ENCODE measurements at regions not wholly inside any gene's neighbourhood (a gene's known extent, or its start where the extent isn't known, plus 50 kb on each side); places are given as distances from the start of the nearest gene placed in this dataset.
"Not testable (repeated sequence)": the region's sequence is repeated elsewhere in the genome, so short reads cannot be mapped to it uniquely, and the experiment has no call there.

DNA sequence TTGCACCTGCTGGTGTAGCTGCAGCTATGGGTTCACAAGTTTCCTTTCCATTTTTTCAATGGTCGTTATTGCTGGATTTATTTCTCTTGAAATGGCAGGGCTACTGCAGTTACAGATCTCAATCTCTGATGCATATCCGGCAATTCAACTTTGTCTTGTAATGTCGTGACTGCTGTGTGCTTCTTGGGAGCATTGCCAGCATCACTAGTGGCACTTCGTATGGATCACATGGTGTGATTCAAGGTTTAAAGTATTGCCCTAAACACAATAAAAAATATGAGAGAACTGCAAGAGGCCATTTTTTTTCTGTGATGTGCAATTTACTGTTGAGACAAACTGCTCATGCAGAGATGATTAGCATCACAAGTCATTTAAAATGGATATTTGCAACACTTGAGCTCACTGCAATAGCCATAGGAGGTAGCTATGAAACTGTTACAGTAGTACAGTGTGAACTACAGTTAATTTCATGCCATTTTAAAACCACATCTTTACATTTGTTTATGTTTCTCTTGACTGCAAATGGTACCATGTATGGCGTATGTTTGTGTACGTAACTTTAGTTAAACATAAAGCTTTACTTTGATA, 217.4 kb upstream of the PDE3A start:
- ATAC-seq = no peak

DNA sequence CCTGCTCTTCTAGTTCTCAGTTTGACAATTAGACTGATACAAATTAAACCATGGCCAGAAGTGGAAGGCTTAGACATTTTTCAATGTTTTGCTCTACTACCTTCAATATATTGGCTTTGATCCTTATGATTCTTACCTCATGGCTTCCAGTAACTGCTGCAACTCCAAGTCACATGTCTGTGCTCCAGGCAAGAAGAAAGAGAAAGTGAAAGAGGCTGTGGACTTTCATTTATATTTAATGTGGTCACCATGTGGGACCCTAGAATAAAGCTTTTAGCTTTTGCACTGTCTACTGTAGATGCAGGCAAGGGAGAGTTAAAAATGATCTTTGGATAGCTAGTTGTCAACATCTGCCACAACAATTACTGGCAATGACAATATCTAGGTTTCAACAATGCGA, 214.3 kb upstream of the PDE3A start:
- ATAC-seq = no peak

DNA sequence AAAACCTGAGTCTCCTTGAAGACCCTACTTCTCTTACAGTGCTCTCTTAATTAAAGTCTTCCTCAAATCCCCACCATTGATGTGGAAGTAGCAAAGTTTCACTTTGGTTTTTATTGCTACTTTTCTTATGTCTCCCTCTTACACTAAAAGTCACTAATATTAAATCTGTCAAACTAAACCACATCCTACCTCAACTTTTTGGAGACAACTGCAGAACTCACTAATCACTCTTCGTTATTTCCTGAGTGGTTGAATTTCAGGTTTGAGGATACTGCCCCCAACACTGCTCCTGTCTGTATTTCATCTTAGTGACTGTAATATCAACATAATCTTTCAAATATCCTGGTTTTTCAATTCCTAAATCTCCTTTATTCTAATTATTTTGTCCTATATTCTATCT, 213.0 kb upstream of the PDE3A start:
- ATAC-seq = no peak

DNA sequence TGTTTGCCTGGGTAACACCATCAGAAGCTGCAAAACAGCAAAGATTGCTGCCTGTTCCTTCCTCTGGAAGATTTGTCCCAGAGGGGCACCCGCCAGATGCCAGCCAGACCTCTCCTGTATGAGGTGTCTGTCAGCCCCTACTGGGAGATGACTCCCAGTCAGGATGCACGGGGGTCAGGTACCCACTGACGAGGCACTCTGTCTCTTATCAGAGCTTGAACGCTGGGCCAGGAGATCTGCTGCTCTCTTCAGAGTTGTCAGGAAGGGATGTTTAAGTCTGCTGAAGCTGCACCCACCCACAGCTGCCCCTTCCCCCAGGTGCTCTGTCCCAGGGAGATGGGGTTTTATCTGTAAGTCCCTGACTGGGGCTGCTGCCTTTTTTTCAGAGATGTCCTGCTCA, 207.4 kb upstream of the PDE3A start:
- not testable (repeated sequence) for ATAC-seq

DNA sequence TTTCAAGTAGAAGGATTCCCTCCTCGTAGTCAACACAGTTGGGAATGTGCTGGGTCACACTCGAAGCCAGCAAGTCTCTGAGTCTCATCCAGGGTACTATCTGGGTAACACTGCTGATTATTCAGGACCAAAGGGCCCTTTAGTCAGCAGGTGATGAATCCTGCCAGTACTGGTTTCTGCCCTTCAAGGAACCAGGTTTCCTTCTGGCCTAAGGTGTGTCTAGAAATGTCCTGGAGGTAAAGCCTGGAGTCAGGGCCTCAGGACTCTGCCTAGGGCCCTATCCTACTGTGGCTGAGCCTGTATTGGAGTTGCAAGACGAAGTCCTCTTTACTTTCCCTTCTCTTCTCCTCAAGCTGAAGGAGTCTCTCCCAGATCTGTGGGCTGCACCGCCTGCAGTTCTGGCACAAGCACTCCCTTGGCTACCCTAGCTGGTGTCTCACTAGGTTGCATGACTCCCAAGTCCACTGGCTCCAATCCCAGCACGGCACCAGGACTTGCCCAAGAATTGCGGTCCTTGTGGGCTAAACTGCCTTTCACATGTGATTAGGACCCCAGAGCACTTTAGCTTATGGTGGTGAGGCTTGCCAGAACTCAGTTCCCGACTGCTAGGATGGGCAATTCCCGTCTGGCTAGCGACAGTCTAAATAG, 193.7 kb upstream of the PDE3A start:
- no peak for ATAC-seq

DNA sequence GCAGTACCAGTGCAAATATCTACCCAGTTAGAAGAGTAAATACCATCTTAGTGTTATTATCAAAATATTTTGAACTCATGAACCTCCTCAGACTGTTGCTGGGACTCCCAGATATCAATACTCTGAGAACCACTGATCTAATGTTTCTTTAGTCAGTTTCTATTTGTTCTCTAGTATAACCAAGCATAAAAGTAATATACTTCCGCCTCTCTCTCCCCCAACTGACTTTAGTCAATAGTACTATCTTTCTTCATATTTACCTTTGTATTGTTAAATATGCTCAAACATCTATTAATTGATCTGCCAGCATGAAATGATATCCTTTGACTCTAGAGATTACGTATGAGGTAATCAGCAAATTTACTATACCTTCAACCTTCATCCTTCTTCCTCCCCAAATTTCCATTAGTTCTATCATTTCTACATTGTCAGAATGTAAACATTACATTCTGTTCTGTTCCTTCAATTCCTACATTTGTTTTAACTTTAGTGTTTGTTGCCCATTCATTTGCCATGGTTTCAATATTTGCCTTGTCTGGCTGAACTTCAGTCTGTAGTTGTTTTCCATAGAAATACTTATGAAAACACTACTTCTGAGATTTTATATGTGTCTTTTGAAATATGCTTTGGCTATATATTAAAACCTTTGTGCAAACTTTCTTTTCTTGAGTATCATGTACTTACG, 192.5 kb upstream of the PDE3A start:
- ATAC-seq = no peak

DNA sequence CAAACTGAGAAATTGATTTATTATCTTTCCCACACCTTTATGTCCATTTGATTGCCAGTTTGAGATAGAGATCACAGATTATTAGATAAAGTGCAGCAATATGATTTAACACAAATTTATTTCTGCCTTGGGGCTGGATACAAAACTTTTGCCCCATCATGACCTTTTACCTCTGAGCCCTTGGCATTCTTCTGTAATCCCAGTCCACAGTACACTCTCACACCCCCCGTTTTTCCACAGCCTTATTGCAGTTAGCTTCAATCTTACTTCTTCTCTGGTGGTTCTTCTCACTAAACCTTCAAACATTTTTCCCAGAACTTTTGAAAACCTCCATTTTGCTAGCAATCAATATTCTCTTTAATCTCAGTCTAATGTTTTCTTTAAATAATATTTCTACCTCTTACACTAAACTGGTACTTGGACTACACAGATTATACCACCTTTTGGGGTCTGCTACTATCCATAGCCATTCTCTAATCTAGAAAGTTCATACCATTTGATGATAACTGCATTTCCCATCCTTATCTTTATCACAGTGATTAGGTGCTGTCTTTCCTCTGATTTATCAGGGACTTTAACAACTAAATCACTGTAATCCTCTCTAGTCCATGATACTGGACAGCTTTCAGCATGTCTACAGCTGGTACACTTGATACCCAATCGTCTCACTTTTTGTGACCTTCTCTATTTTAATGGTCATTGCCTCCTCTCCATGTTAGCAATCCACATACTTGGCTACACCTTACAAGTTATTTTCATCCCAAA, 186.7 kb upstream of the PDE3A start:
- no peak for ATAC-seq

DNA sequence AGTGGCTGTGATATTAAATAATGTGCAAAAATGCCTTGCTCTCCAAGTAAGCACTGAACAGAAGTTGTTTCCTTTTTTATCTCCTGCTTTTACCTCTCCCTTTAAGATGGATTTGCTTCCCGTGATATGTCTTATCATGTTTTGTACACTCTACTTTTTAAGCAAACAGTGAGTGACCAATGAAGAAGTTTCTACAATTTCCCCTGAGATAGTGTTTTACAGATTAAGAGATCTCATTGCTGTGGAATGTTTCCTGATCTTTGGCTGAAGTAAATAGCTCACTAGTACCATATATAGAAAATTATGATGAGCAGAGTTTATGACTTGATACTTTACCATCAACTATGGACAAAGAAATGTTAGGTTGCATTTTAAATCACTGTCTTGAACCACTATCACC, 184.8 kb upstream of the PDE3A start:
- no peak for ATAC-seq

DNA sequence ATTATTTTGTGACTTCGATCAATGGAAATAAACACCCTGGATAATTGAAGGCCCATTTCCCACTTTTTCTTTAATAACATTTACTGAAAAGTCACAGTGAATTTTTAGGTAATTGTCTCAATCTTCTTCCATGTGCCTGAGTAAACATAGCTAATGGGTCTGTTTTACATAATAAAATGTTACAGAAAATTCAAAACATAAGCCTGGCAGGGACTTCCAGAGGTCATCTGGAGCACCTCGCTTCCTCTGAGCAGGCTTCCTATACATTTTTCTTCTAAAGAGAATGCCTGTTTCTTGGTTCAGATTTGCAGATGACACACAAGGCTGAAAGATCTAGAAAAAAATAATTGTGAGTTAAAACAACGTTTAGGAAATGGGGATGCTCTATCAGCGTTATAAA, 183.8 kb upstream of the PDE3A start:
- ATAC-seq = no peak

DNA sequence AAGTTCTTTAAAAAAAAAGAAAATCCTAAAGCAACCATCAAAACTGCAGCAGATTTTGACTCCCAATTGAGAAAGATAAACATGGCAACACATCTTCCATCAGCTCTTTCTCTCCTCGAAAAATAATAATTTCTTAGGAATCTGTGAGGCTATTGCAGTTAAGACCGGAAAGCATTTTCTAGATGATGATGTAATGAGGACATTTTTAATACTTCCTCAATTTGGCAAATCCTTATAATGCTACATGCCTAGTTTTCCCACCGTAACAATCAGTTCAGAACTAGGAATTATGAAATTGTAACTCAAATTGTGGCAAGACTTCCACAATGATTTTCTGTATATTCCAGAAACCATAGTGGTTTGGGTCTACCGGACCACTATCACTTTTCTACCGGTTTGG, 180.9 kb upstream of the PDE3A start:
- ATAC-seq = no peak

DNA sequence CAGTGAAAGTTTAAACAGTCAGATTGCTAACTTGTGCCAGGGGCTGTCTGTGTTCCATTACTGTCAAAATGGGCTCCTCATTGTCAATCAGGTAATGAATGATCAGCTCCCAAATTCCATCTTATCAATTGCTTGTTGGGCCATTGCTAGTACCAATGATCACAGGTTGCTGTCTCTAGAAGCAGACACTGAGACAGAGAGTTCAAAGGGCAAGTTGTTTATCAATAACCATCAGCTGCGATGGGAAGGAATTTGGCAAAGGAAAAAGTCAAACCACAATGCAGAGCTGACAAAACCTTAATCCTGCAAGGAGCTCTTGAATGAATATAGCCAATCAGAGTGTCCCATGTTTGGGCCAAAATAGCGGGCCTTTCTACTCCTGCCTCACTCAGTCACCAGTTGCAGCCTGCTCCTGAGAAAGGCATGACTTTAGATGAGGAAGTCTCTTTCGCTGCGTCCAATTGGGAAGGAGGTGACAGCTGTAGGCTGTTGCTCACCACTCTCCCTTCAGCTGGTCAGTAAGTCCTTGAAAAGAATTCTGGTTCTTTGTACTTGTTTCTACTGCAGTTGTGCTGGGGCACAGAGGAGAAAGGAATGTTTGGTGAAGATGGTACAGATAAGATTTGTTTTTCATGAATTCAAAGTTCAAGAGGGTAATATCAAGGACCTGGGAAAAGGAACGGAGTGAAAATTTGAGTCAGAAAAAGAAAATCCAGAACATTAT, 179.2 kb upstream of the PDE3A start:
- ATAC-seq = no peak

DNA sequence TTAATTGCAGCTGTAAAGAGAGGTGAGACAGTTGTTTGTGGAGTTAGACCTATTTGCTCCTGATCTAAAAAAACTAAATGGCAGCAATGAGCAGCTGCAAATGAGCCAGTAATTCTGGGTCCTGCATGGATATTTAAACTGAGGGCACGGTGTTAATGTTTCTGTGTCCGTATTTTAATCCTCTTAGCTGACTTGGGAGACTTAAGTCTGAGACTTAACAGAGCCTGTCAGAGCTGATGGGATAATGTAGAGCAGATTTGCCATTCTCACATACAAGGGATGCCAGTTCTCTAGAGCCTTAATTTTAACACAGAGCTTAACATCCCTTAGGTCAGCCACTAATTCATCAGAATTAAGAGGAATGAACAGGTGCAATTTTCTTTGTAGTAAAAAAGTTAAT, 178.6 kb upstream of the PDE3A start:
- no peak for ATAC-seq

DNA sequence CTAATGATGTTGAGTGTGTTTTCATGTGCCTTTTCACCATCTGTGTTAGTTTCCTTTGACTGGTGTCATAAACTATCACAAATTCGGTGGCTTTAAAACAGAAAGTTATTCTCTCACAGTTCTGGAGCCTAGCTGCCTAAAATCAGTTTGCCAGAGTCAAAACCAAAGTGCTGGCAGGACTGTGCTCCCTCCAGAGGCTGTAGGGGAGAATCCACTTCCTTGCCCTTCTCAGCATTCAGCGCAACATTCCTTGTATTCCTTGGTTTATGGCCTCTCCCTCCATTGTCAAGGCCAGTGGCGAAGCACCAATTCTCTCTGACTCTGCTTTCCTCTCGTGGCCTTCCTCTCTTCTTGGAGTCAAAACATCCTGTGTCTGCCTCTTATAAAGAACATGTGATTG, 174.2 kb upstream of the PDE3A start:
- ATAC-seq = no peak

DNA sequence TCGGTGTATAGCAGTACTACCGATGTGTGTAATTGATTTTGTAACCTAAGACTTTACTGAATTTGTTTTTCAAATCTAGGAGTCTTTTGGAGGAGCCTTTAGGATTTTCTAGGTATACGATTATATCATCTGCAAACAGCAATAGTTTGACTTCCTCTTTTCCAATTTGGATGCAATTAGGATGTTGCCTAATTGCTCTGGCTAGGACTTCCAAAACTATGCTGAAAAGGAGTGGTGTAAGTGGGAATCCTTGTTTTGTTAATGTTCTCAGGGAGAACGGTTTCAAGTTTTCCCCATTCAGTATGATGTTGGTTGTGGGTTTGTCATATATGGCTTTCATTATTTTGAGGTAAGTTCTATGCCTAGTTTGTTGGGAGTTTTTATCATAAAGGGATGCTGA, 171.6 kb upstream of the PDE3A start:
- ATAC-seq = no peak

DNA sequence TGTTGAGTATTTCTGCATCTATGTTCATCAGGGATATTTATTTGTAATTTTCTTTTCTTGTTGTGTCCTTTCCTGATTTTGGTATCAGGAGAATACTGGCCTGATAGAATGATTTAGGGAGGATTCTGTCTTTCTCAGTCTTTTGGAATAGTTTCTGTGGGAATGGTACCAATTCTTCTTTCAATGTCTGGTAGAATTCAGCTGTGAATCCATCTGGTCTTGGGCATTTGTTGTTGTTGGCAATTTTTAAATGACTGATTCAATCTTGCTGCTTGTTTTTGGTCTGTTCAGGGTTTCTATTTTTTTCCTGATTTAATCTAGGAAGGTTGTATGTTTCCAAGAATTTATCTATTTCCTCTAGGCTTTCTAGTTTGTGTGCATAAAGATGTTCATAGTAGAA, 170.9 kb upstream of the PDE3A start:
- ATAC-seq = no peak

DNA sequence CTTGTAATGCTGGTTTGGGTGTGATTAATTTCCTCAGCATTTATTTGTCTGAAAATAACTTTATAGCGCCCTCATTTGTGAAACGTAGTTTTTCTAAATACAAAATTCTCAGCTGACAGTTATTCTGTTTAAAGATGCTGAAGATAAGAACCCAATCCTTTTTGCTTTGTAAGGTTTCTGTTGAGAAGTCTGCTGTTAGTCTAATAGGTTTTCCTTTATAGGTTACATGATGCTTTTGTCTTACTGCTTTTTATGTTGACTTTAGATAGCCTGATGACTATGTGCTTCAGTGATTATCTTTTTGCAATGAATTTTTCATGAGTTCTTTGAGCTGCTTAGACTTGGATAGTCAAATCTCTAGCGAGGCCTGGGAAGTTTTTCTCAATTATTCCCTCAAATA, 168.6 kb upstream of the PDE3A start:
- ATAC-seq = no peak

DNA sequence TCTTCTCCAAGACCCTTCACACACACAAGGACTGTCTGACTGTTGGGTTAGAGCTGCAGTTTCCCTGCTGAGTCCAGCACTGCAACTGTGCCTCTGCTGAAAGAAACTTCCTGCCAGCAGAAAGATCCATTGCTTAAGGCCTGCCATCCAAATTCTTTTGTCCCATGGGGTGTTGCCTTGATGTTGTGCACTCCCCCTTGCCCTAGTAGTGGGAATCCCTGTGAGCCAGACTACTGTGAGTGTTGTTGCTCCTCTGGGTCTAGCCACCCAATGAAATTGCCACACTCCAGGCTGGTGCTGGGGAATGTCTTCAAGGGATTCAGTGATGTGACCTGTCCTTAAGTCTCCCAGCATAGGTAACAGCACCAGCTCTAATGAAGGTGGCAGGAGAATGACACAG, 166.6 kb upstream of the PDE3A start:
- no peak for ATAC-seq

DNA sequence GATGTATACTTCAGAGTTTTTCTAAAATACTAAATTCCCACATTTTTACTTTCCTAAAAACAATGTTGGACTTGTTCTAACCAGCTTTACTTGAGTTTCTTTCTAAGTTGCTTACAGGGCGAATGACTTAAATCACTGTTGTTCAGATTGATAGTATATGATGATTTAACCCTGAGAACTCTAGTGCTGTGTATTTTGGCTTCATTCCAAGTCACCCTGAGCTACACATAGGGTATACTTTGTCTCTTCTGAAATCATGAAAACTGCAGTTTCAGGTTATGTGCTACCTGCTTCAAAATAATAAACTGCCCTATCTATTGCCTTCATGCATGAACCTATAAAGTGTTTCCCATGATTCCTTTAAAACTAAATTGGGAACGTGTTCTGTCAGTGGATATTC, 162.5 kb upstream of the PDE3A start:
- no peak for ATAC-seq

DNA sequence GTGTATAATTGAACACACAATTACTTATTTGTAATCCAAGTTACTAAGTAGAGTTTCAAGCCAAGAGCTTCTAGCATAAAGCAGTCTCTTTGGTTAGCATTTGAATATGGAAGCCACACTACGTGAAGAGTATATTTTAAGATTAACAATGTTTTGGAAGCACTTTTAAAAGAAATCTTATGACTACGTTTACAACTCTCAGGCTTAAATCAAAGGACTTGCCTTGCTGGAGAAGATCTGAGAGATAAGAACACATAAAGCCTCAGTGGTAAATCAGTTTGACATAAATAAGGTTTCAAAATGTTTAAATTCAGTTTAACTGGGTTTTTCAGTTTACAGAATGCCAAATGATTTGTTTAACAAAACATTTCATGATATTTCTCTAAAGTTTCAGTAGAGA, 161.9 kb upstream of the PDE3A start:
- no peak for ATAC-seq

DNA sequence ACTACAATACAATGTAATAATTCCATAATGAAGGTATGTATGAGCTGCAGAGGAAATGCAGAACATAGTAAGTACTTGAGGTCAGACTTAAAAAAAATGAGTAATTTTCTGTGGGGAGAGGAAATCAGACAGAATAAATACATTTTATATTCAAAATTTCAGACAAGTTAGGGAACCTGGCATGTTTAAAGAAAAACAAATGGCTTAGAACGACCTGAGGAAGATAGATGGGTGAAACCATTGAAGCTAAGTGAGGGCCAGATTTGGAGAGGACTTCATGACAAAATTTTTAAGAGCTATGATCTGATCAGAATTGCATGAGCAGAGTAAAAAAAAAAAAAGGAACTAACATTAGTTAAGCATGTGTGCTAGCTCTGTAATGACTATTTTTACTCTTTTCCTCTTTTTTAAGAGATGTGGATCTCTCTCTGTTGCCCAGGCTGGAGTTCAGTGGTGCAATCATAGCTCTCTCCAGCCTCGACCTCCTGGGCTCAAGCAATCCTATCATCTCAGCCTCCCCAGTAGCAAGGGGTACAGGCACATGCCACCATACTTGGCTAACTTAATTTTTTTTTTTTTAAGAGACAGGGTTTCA, 157.6 kb upstream of the PDE3A start:
- ATAC-seq = no peak

DNA sequence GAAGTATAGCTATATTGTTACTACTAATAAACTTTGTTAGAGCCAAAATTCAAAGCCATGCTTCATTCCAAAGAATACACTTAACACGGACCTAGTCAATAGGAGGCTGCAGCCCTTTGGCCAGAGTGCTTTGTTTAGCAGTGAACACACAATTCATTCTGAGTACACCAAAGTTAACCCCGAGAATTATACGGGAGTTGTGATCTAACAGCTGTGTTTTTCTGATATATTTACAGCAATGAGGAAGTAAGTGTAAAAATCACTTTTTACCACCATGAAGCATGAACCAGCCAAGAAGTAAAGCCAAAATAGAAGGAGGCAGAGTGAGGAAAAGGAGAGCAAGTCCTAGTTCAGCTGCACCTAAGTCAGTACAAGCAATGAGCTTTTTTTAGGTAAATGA, 156.8 kb upstream of the PDE3A start:
- ATAC-seq = no peak

DNA sequence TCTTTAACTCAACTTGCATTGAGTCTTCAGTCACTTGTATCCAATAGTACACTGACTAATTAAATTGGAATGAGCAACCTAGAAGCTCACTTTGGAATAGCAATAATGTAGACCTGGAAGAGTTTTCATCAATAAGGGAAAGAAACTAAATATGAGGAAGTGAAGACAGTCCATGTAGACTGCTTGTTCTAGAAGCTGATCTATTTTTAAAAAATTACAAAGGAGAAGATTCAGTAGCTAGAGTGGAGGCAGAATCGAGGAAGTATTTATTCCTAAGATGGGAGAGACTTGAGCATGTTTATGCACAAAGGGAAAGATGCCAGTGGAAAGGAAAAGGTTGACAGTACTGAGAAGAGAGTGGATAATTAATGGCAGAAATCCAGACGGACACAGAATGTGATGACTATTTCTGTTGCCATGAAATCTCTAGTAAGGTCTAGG, 156.3 kb upstream of the PDE3A start:
- ATAC-seq = no peak

Measured in esophagus mucosa (tissue), 1 donor.